ENCODE measurements at regions not wholly inside any gene's neighbourhood (a gene's known extent, or its start where the extent isn't known, plus 50 kb on each side); places are given as distances from the start of the nearest gene placed in this dataset.

GRCh38 chr20:17875981-17876385 lies 92.6 kb downstream of the SNX5 start:
- no peak for TF ChIP-seq POLR2A (IDR thresholded peaks at IDR 0.05; ENCODE audit: control extremely low read depth in 1 of 2, low read depth in 2 of 2, low read length in 2 of 2)
- no peak for TF ChIP-seq EZH2 (IDR thresholded peaks at IDR 0.05; ENCODE audit: low read depth, low read length, severe bottlenecking)
- no peak for TF ChIP-seq CEBPB (IDR thresholded peaks at IDR 0.05; ENCODE audit: low read depth, low read length)
- no peak for TF ChIP-seq POLR2AphosphoS5 (IDR thresholded peaks at IDR 0.05; ENCODE audit: low read depth, low read length)
- TF ChIP-seq CTCF (IDR thresholded peaks at IDR 0.05; ENCODE audit: control extremely low read depth in 1 of 3, insufficient read depth in 1 of 3, low read depth in 1 of 3, low read length in 3 of 3), result peak in 2 of 3 experiments; percentile 10 to 34; a peak in 2 of 4 replicates
- TF ChIP-seq, protein P1, sequence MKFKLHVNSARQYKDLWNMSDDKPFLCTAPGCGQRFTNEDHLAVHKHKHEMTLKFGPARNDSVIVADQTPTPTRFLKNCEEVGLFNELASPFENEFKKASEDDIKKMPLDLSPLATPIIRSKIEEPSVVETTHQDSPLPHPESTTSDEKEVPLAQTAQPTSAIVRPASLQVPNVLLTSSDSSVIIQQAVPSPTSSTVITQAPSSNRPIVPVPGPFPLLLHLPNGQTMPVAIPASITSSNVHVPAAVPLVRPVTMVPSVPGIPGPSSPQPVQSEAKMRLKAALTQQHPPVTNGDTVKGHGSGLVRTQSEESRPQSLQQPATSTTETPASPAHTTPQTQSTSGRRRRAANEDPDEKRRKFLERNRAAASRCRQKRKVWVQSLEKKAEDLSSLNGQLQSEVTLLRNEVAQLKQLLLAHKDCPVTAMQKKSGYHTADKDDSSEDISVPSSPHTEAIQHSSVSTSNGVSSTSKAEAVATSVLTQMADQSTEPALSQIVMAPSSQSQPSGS (IDR thresholded peaks at IDR 0.05; ENCODE audit: low read length), result no peak
- TF ChIP-seq SIN3A (conservative IDR thresholded peaks at IDR 0.05 in 1 of 2, IDR thresholded peaks at IDR 0.05 in 1 of 2; ENCODE audit: low read depth in 1 of 2, low read length in 2 of 2), result no peak
- no peak for TF ChIP-seq GTF2F1 (IDR thresholded peaks at IDR 0.05; ENCODE audit: borderline replicate concordance, low read depth, low read length)

Data from H1 (cell line).